WERI-Rb-1 (cell line): ENCODE measurements at regions not wholly inside any gene's neighbourhood (a gene's known extent, or its start where the extent isn't known, plus 50 kb on each side); places are given as distances from the start of the nearest gene placed in this dataset.
"Not testable (repeated sequence)": the region's sequence is repeated elsewhere in the genome, so short reads cannot be mapped to it uniquely, and the experiment has no call there.

Source experiments
- DNase-seq: peaks from one replicate; pipeline ENCODE4 v3.0.0-alpha.2; 2020
- H3K27ac ChIP-seq: fragments of 250-450 bp; sonication (Bioruptor Pico); 2 replicates; pipeline ENCODE4 v1.5.1; 2020; ENCODE audit warnings: mild to moderate bottlenecking, moderate library complexity
- H3K27me3 ChIP-seq: fragments of 250-450 bp; sonication (Bioruptor Pico); 2 replicates; pipeline ENCODE4 v1.5.1; 2021; ENCODE audit warnings: mild to moderate bottlenecking, low read depth, moderate library complexity; ENCODE audit not compliant: insufficient read depth, severe bottlenecking
- H3K36me3 ChIP-seq: fragments of 250-450 bp; sonication (Bioruptor Pico); 2 replicates; pipeline ENCODE4 v1.5.1; 2020; ENCODE audit warnings: mild to moderate bottlenecking, moderate library complexity
- H3K4me3 ChIP-seq: 2 replicates; pipeline ENCODE4 v1.5.1; 2011; ENCODE audit warnings: low read depth, mild to moderate bottlenecking, control low read depth, low read length
- H3K9me3 ChIP-seq: fragments of 250-450 bp; sonication (Bioruptor Pico); 2 replicates; pipeline ENCODE4 v1.5.1; 2021; ENCODE audit warnings: mild to moderate bottlenecking, moderate library complexity; ENCODE audit not compliant: severe bottlenecking
- TF ChIP-seq, protein P1 (sequence below): IDR thresholded peaks from 2 replicates; pipeline ENCODE4 v1.5.1; 2011; ENCODE audit warnings: low read depth, mild to moderate bottlenecking, control low read depth, inconsistent platforms, low read length

DNA sequence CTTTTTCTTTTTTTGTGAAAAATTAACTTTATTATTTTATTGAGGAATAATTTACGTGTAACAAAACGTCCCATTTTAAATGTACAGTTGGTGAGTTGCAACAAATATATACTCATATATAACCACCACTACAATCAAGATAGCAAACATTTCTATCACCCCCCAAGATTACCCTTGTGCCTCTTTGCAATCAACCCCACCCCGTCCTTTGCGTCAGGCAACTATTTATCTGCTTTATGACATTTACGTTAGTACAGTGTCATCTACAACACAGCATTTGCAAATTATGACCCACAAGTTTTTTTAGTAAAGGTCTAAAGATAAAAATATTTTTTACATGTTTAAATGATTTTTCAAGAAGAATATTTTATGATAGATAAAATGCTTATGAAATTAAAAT, 485.6 kb upstream of the SOX9 start:
- H3K27ac ChIP-seq: no peak overlapping the region
- H3K27me3 ChIP-seq: peaks cover 34% of the 10 kb centered on the region
- no peak for DNase-seq
- TF ChIP-seq, protein P1, sequence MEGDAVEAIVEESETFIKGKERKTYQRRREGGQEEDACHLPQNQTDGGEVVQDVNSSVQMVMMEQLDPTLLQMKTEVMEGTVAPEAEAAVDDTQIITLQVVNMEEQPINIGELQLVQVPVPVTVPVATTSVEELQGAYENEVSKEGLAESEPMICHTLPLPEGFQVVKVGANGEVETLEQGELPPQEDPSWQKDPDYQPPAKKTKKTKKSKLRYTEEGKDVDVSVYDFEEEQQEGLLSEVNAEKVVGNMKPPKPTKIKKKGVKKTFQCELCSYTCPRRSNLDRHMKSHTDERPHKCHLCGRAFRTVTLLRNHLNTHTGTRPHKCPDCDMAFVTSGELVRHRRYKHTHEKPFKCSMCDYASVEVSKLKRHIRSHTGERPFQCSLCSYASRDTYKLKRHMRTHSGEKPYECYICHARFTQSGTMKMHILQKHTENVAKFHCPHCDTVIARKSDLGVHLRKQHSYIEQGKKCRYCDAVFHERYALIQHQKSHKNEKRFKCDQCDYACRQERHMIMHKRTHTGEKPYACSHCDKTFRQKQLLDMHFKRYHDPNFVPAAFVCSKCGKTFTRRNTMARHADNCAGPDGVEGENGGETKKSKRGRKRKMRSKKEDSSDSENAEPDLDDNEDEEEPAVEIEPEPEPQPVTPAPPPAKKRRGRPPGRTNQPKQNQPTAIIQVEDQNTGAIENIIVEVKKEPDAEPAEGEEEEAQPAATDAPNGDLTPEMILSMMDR: no peak
- H3K36me3 ChIP-seq: no peaks in the 10 kb centered on the region
- no peak overlapping the region for H3K4me3 ChIP-seq
- no peaks in the 10 kb centered on the region for H3K9me3 ChIP-seq

DNA sequence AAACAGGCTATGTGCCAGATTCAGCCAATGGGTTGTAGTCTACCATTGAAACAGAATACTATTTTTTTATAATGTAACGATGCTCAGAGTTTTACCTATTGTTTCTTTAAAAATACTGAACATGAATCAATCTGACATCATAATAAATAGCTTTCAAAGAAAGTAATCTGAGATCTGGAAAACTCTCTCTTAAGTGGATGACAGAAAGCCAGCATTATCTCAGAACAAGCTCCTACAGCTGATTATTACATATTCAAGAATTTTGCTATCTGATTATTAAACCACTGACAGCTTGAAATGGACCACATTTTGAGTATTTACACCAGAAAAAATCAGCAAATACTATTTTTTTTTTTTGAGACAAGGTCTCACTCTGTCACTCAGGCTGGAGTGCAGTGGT, 484.2 kb upstream of the SOX9 start:
- TF ChIP-seq, protein P1: no peak
- DNase-seq: no peak
- no peak overlapping the region for H3K27ac ChIP-seq
- no peak overlapping the region for H3K4me3 ChIP-seq
- H3K27me3 ChIP-seq: peaks cover 38% of the 10 kb centered on the region
- no peaks in the 10 kb centered on the region for H3K36me3 ChIP-seq
- H3K9me3 ChIP-seq: no peaks in the 10 kb centered on the region

DNA sequence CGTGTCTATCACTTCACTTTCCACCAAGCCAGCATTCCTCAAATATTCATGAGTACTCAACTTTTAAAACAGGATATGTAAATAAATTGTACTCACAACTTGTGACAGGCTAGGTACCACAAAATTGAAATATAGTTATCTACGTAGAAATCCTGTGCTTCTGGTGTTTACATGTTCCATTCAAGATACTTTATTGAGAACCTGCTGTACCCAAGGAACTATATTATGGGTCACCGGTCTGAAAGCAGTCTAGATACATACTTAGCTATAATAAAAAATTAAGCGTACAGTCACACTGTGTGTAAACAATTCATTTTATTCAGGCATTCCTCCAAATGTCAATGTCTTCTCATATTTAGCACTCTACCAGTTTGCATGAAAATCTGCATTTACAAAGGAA, 482.2 kb upstream of the SOX9 start:
- Histone ChIP-seq H3K36me3 (no peaks in the 10 kb centered on the region), H3K27ac (no peak overlapping the region), H3K9me3 (no peaks in the 10 kb centered on the region), H3K4me3 (no peak overlapping the region), H3K27me3 (peaks cover 32% of the 10 kb centered on the region)
- no peak for DNase-seq
- TF ChIP-seq, protein P1: no peak

DNA sequence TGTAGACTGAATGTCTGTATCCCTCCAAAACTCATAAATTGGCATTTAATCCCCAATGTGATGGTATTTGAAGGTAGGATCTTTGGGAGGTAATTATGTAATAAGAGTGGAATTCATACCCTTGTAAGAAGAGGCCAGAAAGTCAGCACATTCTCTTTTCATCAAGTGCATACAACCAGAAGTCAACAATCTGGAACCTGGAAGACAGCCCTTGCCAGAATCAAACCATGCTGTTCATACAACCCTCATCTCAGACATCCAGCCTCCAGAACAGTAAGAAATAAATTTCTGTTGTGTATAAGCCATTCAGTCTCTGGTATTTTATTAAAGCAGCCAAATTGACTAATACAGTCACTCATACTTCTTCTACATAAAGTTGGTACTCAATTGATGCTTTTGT, 481.0 kb upstream of the SOX9 start:
- no peak for DNase-seq
- Histone ChIP-seq H3K9me3 (no peaks in the 10 kb centered on the region), H3K4me3 (no peak overlapping the region), H3K36me3 (no peaks in the 10 kb centered on the region), H3K27me3 (peaks cover 28% of the 10 kb centered on the region), H3K27ac (no peak overlapping the region)
- TF ChIP-seq, protein P1: no peak

DNA sequence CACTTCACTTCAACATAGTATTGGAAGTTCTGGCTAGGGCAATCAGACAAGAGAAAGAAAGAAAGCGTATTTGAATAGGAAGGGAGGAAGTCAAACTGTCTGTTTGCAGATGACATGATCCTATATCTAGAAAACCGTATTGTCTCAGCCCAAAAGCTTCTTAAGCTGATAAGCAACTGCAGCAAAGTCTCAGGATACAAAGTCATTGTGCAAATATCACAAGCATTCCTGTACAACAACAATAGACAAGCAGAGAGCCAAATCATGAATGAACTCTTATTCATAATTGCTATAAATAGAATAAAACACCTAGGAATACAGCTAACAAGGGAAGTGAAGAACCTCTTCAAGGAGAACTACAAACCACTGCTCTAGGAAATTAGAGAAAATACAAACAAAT, 473.9 kb upstream of the SOX9 start:
- not testable (repeated sequence) for H3K4me3 ChIP-seq, H3K36me3 ChIP-seq, DNase-seq, H3K27ac ChIP-seq, H3K9me3 ChIP-seq
- peaks cover 22% of the 10 kb centered on the region for H3K27me3 ChIP-seq

DNA sequence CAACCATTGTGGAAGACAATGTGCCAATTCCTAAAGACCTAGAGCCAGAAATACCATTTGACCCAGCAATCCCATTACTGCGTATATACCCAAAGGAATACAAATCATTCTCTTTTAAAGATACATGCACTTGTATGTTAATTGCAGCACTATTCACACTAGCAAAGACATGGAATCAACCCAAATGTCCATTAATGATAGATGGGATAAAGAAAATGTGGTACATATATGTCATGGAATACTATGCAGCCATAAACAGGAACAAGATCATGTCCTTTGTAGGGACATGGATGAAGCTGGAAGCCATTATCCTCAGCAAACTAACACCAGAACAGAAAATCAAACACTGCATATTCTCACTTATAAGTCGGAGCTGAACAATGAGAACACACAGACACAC, 472.5 kb upstream of the SOX9 start:
- not testable (repeated sequence) for DNase-seq, H3K4me3 ChIP-seq

DNA sequence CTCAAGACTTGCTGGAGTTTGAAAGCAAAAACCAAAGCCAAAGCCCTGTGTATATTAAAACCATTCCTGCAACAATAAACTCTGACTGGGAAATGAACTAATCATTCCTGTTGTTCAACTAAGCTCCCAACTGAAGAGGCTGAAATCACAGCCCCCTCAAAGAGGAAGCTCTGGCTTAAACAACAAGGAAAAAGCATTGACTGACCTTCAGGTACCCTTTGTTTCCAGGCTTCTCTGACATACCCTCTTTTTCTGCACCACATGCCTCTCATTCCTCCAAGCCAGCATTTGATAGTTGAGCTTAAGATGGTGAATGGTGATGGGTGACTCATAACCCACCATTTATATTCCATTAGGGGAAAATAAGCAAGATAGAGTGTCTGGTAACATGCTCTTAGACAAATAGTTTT, 470.9 kb upstream of the SOX9 start:
- Histone ChIP-seq H3K27me3 (peaks cover 27% of the 10 kb centered on the region), H3K9me3 (peaks cover 6% of the 10 kb centered on the region), H3K4me3 (no peak overlapping the region), H3K27ac (no peak overlapping the region), H3K36me3 (no peaks in the 10 kb centered on the region)
- TF ChIP-seq, protein P1: no peak
- no peak for DNase-seq

More for the DNA sequence above, 472.5 kb upstream of the SOX9 start:
- H3K9me3 ChIP-seq, H3K36me3 ChIP-seq, H3K27ac ChIP-seq: not testable (repeated sequence)
- peaks cover 28% of the 10 kb centered on the region for H3K27me3 ChIP-seq
